ENCODE measurements at regions not wholly inside any gene's neighbourhood (a gene's known extent, or its start where the extent isn't known, plus 50 kb on each side); places are given as distances from the start of the nearest gene placed in this dataset.

GRCh38 chr6:71725126-71725470, 161.3 kb upstream of the RIMS1 start:
- no peak for DNase-seq (ENCODE audit: low spot score)
- TF ChIP-seq POLR2AphosphoS5 (IDR thresholded peaks at IDR 0.05) = no peak
- TF ChIP-seq, protein P1, sequence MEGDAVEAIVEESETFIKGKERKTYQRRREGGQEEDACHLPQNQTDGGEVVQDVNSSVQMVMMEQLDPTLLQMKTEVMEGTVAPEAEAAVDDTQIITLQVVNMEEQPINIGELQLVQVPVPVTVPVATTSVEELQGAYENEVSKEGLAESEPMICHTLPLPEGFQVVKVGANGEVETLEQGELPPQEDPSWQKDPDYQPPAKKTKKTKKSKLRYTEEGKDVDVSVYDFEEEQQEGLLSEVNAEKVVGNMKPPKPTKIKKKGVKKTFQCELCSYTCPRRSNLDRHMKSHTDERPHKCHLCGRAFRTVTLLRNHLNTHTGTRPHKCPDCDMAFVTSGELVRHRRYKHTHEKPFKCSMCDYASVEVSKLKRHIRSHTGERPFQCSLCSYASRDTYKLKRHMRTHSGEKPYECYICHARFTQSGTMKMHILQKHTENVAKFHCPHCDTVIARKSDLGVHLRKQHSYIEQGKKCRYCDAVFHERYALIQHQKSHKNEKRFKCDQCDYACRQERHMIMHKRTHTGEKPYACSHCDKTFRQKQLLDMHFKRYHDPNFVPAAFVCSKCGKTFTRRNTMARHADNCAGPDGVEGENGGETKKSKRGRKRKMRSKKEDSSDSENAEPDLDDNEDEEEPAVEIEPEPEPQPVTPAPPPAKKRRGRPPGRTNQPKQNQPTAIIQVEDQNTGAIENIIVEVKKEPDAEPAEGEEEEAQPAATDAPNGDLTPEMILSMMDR (IDR thresholded peaks at IDR 0.05) = no peak
- TF ChIP-seq POLR2A (IDR thresholded peaks at IDR 0.05) = no peak
- Histone ChIP-seq H3K36me3 (no peaks in the 10 kb centered on the region), H3K4me3 (no peak overlapping the region), H3K9me3 (no peaks in the 10 kb centered on the region), H3K27me3 (replicated peaks; ENCODE audit: insufficient read depth) (no peaks in the 10 kb centered on the region), H3K4me1 (replicated peaks) (no peaks in the 10 kb centered on the region), H3K27ac (no peak overlapping the region)
- intact Hi-C loops (cut with DNase I) = no loop called here
- WGBS = 95% methylated on average over 2 of the region's 2 CpGs

- TF ChIP-seq POLR2AphosphoS5 (IDR thresholded peaks at IDR 0.05) = no peak
- TF ChIP-seq, protein P1 (IDR thresholded peaks at IDR 0.05) = no peak
- TF ChIP-seq POLR2A (IDR thresholded peaks at IDR 0.05) = no peak
- no peaks in the 10 kb centered on the region for H3K36me3 ChIP-seq
- H3K4me1 ChIP-seq (replicated peaks) = no peaks in the 10 kb centered on the region
- DNase-seq (ENCODE audit: low spot score) = no peak
- no peak overlapping the region for H3K4me3 ChIP-seq
- no peak overlapping the region for H3K27ac ChIP-seq
- WGBS = 85% methylated on average over 2 of the region's 2 CpGs
- intact Hi-C loops (cut with DNase I) = no loop called here
- H3K27me3 ChIP-seq (replicated peaks; ENCODE audit: insufficient read depth) = no peaks in the 10 kb centered on the region
- H3K9me3 ChIP-seq = no peaks in the 10 kb centered on the region
Measured at GRCh38 chr6:71726121-71726520, 160.2 kb upstream of the RIMS1 start.

GRCh38 chr6:71727632-71728294, 158.6 kb upstream of the RIMS1 start:
- Histone ChIP-seq H3K27ac (no peak overlapping the region), H3K4me1 (replicated peaks) (no peaks in the 10 kb centered on the region), H3K9me3 (no peaks in the 10 kb centered on the region), H3K4me3 (no peak overlapping the region), H3K36me3 (no peaks in the 10 kb centered on the region), H3K27me3 (replicated peaks; ENCODE audit: insufficient read depth) (no peaks in the 10 kb centered on the region)
- WGBS = 63% methylated on average over 2 of the region's 2 CpGs
- TF ChIP-seq POLR2AphosphoS5 (IDR thresholded peaks at IDR 0.05) = no peak
- TF ChIP-seq, protein P1 (IDR thresholded peaks at IDR 0.05) = no peak
- TF ChIP-seq POLR2A (IDR thresholded peaks at IDR 0.05) = no peak
- intact Hi-C loops (cut with DNase I) = no loop called here
- DNase-seq (ENCODE audit: low spot score) = no peak

GRCh38 chr6:71730284-71730683, 156.1 kb upstream of the RIMS1 start:
- H3K27ac ChIP-seq = no peak overlapping the region
- no peaks in the 10 kb centered on the region for H3K27me3 ChIP-seq (replicated peaks; ENCODE audit: insufficient read depth)
- H3K36me3 ChIP-seq = no peaks in the 10 kb centered on the region
- WGBS = 49% methylated on average over 3 of the region's 3 CpGs
- H3K4me3 ChIP-seq = no peak overlapping the region
- intact Hi-C loops (cut with DNase I) = no loop called here
- H3K9me3 ChIP-seq = no peaks in the 10 kb centered on the region
- DNase-seq (ENCODE audit: low spot score) = no peak
- TF ChIP-seq POLR2A (IDR thresholded peaks at IDR 0.05) (no peak), POLR2AphosphoS5 (IDR thresholded peaks at IDR 0.05) (no peak)
- TF ChIP-seq, protein P1 (IDR thresholded peaks at IDR 0.05) = no peak
- H3K4me1 ChIP-seq (replicated peaks) = no peaks in the 10 kb centered on the region

All from prostate gland (tissue), 2 donors.